ENCODE measurements at regions not wholly inside any gene's neighbourhood (a gene's known extent, or its start where the extent isn't known, plus 50 kb on each side); places are given as distances from the start of the nearest gene placed in this dataset.

DNA sequence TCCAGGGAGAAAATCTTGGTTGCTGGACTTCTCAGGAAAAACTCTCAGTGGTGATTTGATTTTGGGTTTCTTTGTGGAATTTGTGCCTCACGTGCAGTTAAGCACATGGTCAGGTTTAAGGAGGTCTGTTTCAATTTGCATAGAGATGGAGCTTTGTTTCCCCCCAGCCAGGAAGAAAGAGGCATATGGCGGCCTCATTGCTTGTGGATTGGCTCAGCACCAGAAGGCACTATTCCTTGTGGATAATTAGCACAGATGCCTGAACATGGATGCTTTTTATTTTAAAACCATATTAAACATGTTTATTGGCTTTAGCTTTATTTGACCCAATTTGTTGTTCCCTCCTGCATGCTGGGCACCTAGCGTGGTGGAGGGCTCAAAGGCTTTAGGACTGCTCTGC is 125.1 kb upstream of the RGMA start:
- no peaks in the 10 kb centered on the region for H3K79me2 ChIP-seq (ENCODE audit: control insufficient read depth, insufficient read depth, low read length)
- ATAC-seq (no peak), FAIRE-seq (no peak), DNase-seq (ENCODE audit: extremely low read depth in 1 of 4, low spot score in 3 of 4) (no peak)
- BruUV-seq (replicated peaks): no TSS peak
- WGBS (ENCODE audit: insufficient coverage, low coverage, missing lambda C conversion rate): 0% methylated on average over 3 of the region's 3 CpGs
- no peak overlapping the region for H2AFZ ChIP-seq (ENCODE audit: low read depth, low read length)
- POLR2A ChIA-PET: interaction anchor here (0.7 kb wide), 1 partner anchor 436 kb away, joined by 5 read pairs; no protein-coding TSS in a partner anchor
- no peaks in the 10 kb centered on the region for H3K36me3 ChIP-seq (ENCODE audit: control insufficient read depth, insufficient read depth, low read length)
- in situ Hi-C loops (cut with MboI) (no loop called here), intact Hi-C loops (cut with micrococcal nuclease) (no loop called here)
- no peaks in the 10 kb centered on the region for H3K4me1 ChIP-seq (replicated peaks in 1 of 2; ENCODE audit: control insufficient read depth in 2 of 2, insufficient read depth in 2 of 2, low read length in 2 of 2)
- TF ChIP-seq, protein P1, sequence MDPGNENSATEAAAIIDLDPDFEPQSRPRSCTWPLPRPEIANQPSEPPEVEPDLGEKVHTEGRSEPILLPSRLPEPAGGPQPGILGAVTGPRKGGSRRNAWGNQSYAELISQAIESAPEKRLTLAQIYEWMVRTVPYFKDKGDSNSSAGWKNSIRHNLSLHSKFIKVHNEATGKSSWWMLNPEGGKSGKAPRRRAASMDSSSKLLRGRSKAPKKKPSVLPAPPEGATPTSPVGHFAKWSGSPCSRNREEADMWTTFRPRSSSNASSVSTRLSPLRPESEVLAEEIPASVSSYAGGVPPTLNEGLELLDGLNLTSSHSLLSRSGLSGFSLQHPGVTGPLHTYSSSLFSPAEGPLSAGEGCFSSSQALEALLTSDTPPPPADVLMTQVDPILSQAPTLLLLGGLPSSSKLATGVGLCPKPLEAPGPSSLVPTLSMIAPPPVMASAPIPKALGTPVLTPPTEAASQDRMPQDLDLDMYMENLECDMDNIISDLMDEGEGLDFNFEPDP (CRISPR knock-in tag; IDR thresholded peaks at IDR 0.05): no peak
- TF ChIP-seq, protein P2, sequence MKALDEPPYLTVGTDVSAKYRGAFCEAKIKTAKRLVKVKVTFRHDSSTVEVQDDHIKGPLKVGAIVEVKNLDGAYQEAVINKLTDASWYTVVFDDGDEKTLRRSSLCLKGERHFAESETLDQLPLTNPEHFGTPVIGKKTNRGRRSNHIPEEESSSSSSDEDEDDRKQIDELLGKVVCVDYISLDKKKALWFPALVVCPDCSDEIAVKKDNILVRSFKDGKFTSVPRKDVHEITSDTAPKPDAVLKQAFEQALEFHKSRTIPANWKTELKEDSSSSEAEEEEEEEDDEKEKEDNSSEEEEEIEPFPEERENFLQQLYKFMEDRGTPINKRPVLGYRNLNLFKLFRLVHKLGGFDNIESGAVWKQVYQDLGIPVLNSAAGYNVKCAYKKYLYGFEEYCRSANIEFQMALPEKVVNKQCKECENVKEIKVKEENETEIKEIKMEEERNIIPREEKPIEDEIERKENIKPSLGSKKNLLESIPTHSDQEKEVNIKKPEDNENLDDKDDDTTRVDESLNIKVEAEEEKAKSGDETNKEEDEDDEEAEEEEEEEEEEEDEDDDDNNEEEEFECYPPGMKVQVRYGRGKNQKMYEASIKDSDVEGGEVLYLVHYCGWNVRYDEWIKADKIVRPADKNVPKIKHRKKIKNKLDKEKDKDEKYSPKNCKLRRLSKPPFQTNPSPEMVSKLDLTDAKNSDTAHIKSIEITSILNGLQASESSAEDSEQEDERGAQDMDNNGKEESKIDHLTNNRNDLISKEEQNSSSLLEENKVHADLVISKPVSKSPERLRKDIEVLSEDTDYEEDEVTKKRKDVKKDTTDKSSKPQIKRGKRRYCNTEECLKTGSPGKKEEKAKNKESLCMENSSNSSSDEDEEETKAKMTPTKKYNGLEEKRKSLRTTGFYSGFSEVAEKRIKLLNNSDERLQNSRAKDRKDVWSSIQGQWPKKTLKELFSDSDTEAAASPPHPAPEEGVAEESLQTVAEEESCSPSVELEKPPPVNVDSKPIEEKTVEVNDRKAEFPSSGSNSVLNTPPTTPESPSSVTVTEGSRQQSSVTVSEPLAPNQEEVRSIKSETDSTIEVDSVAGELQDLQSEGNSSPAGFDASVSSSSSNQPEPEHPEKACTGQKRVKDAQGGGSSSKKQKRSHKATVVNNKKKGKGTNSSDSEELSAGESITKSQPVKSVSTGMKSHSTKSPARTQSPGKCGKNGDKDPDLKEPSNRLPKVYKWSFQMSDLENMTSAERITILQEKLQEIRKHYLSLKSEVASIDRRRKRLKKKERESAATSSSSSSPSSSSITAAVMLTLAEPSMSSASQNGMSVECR (CRISPR knock-in tag; IDR thresholded peaks at IDR 0.05): no peak
- no peaks in the 10 kb centered on the region for H3K9me1 ChIP-seq (ENCODE audit: control insufficient read depth, insufficient read depth, low read length)
- no peak overlapping the region for H3K9ac ChIP-seq (ENCODE audit: insufficient read depth in 1 of 2, low read depth in 2 of 2, low read length in 2 of 2)
- no peak overlapping the region for H3K4me2 ChIP-seq (ENCODE audit: insufficient read depth, low read length)
- H4K20me1 ChIP-seq (replicated peaks; ENCODE audit: control insufficient read depth, insufficient read depth, low read length): no peaks in the 10 kb centered on the region
- H3K4me3 ChIP-seq: no peak overlapping the region
- H3K27me3 ChIP-seq (ENCODE audit: control insufficient read depth in 2 of 2, insufficient read depth in 2 of 2, low read length in 2 of 2): no peaks in the 10 kb centered on the region
- no peak overlapping the region for H3K27ac ChIP-seq (ENCODE audit: extremely low read depth, low read depth, low read length)
- CTCF ChIA-PET (ENCODE audit: low intra/inter-chr PET ratio): no interaction called here
- H3K9me3 ChIP-seq (replicated peaks; ENCODE audit: control insufficient read depth, insufficient read depth, low read depth, low read length): no peaks in the 10 kb centered on the region

All from K562 (cell line).